DOHH2 (cell line): ENCODE measurements at regions not wholly inside any gene's neighbourhood (a gene's known extent, or its start where the extent isn't known, plus 50 kb on each side); places are given as distances from the start of the nearest gene placed in this dataset.

Experiments used
- H3F3A ChIP-seq: fragments of 200-600 bp; sonication (generic), shearing (Covaris generic); 2 replicates; pipeline ENCODE4 v1.6.0; 2016; ENCODE audit warnings: antibody characterized with exemption, mild to moderate bottlenecking; ENCODE audit not compliant: control insufficient read depth, insufficient read depth
- H3K27ac ChIP-seq: fragments of 200-600 bp; sonication (generic); 2 replicates; pipeline ENCODE4 v1.5.1; 2014; ENCODE audit warnings: low read depth, mild to moderate bottlenecking, low read length, moderate library complexity
- H3K27me3 ChIP-seq: fragments of 200-600 bp; sonication (generic); 2 replicates; pipeline ENCODE4 v1.6.1; 2014; ENCODE audit warnings: mild to moderate bottlenecking, low read length, mixed read lengths; ENCODE audit not compliant: control insufficient read depth
- H3K36me3 ChIP-seq: fragments of 200-600 bp; sonication (generic); 2 replicates; pipeline ENCODE4 v1.6.1; 2014; ENCODE audit warnings: mild to moderate bottlenecking, low read length, moderate library complexity, mixed read lengths; ENCODE audit not compliant: control insufficient read depth
- H3K4me1 ChIP-seq: fragments of 200-600 bp; sonication (generic); 2 replicates; pipeline ENCODE4 v1.6.1; 2014; ENCODE audit warnings: mild to moderate bottlenecking, low read length, mixed read lengths; ENCODE audit not compliant: control insufficient read depth
- H3K4me2 ChIP-seq: fragments of 200-600 bp; sonication (generic); 2 replicates; pipeline ENCODE4 v1.6.0; 2014; ENCODE audit warnings: mild to moderate bottlenecking, low read length, moderate library complexity
- H3K4me3 ChIP-seq: fragments of 200-600 bp; sonication (generic); 2 replicates; pipeline ENCODE4 v1.5.1; 2014; ENCODE audit warnings: mild to moderate bottlenecking, low read length, mixed read lengths
- H3K79me2 ChIP-seq: fragments of 200-600 bp; sonication (generic); 2 replicates; pipeline ENCODE4 v1.6.1; 2014; ENCODE audit warnings: mild to moderate bottlenecking, low read length, mixed read lengths; ENCODE audit not compliant: control insufficient read depth
- H3K9me2 ChIP-seq: fragments of 200-600 bp; sonication (generic); replicated peaks from 2 replicates; pipeline ENCODE4 v1.6.1; 2014; ENCODE audit warnings: mild to moderate bottlenecking, low read length, mixed read lengths; ENCODE audit not compliant: control insufficient read depth
- H3K9me3 ChIP-seq: fragments of 200-600 bp; sonication (generic); 2 replicates; pipeline ENCODE4 v1.6.1; 2014; ENCODE audit warnings: antibody characterized with exemption, low read length, mixed read lengths; ENCODE audit not compliant: control insufficient read depth, insufficient read depth
- H4K20me1 ChIP-seq: fragments of 200-600 bp; sonication (generic); 2 replicates; pipeline ENCODE4 v1.6.0; 2014; ENCODE audit warnings: low read depth, mild to moderate bottlenecking, antibody characterized with exemption, low read length, moderate library complexity; ENCODE audit not compliant: control insufficient read depth, insufficient read depth
- CTCF ChIP-seq: fragments of 200-600 bp; sonication (generic); IDR thresholded peaks from one replicate; pipeline ENCODE4 v1.5.1; 2014; ENCODE audit warnings: antibody characterized with exemption, mild to moderate bottlenecking, low read depth, low read length; ENCODE audit not compliant: poor library complexity, severe bottlenecking
- EZH2phosphoT487 ChIP-seq: fragments of 200-600 bp; sonication (generic); IDR thresholded peaks from 2 replicates; pipeline ENCODE4 v1.6.1; 2017; ENCODE audit warnings: borderline replicate concordance, mild to moderate bottlenecking, antibody characterized with exemption, low read length, moderate library complexity, mixed read lengths

- no peaks in the 10 kb centered on the region for H3K36me3 ChIP-seq
- no peaks in the 10 kb centered on the region for H3K9me2 ChIP-seq
- no peak overlapping the region for H3K4me3 ChIP-seq
- TF ChIP-seq CTCF = no peak
- TF ChIP-seq EZH2phosphoT487 = no peak
- H3K4me1 ChIP-seq = no peaks in the 10 kb centered on the region; the same call in 1 of the 2 replicates
- H3K4me2 ChIP-seq = no peak overlapping the region
- H4K20me1 ChIP-seq = no peaks in the 10 kb centered on the region
- no peaks in the 10 kb centered on the region for H3F3A ChIP-seq
- no peak overlapping the region for H3K27ac ChIP-seq
- no peaks in the 10 kb centered on the region for H3K9me3 ChIP-seq
- H3K27me3 ChIP-seq = no peaks in the 10 kb centered on the region
- no peaks in the 10 kb centered on the region for H3K79me2 ChIP-seq
Measured at GRCh38 chr3:72114773-72115172, 329.8 kb upstream of the PROK2 start.

GRCh38 chr3:72113964-72114363 is 329.0 kb upstream of the PROK2 start:
- Histone ChIP-seq H3K4me2 (no peak overlapping the region), H3K36me3 (no peaks in the 10 kb centered on the region), H3K9me3 (no peaks in the 10 kb centered on the region), H3F3A (no peaks in the 10 kb centered on the region), H3K27me3 (no peaks in the 10 kb centered on the region), H4K20me1 (no peaks in the 10 kb centered on the region), H3K27ac (no peak overlapping the region), H3K4me1 (peaks cover 5% of the 10 kb centered on the region), H3K4me3 (no peak overlapping the region), H3K9me2 (no peaks in the 10 kb centered on the region), H3K79me2 (no peaks in the 10 kb centered on the region)
- no peak for TF ChIP-seq EZH2phosphoT487
- no peak for TF ChIP-seq CTCF

- Histone ChIP-seq H3K4me2 (no peak overlapping the region), H3F3A (no peaks in the 10 kb centered on the region), H3K9me2 (no peaks in the 10 kb centered on the region), H3K27ac (no peak overlapping the region), H4K20me1 (no peaks in the 10 kb centered on the region), H3K9me3 (no peaks in the 10 kb centered on the region), H3K79me2 (no peaks in the 10 kb centered on the region), H3K4me1 (peaks cover 5% of the 10 kb centered on the region), H3K4me3 (no peak overlapping the region), H3K36me3 (no peaks in the 10 kb centered on the region), H3K27me3 (no peaks in the 10 kb centered on the region)
- no peak for TF ChIP-seq EZH2phosphoT487
- no peak for TF ChIP-seq CTCF
Measured at GRCh38 chr3:72113564-72113963, 328.6 kb upstream of the PROK2 start.

GRCh38 chr3:72112435-72112834 is 327.5 kb upstream of the PROK2 start:
- Histone ChIP-seq H3K9me3 (no peaks in the 10 kb centered on the region), H3K79me2 (no peaks in the 10 kb centered on the region), H3K4me2 (no peak overlapping the region), H3K27ac (no peak overlapping the region), H3K4me1 (peaks cover 5% of the 10 kb centered on the region), H3K27me3 (no peaks in the 10 kb centered on the region), H3F3A (no peaks in the 10 kb centered on the region), H3K4me3 (no peak overlapping the region), H4K20me1 (no peaks in the 10 kb centered on the region), H3K9me2 (no peaks in the 10 kb centered on the region), H3K36me3 (no peaks in the 10 kb centered on the region)
- TF ChIP-seq CTCF (no peak), EZH2phosphoT487 (no peak)
